ENCODE measurements at regions not wholly inside any gene's neighbourhood (a gene's known extent, or its start where the extent isn't known, plus 50 kb on each side); places are given as distances from the start of the nearest gene placed in this dataset.

DNA sequence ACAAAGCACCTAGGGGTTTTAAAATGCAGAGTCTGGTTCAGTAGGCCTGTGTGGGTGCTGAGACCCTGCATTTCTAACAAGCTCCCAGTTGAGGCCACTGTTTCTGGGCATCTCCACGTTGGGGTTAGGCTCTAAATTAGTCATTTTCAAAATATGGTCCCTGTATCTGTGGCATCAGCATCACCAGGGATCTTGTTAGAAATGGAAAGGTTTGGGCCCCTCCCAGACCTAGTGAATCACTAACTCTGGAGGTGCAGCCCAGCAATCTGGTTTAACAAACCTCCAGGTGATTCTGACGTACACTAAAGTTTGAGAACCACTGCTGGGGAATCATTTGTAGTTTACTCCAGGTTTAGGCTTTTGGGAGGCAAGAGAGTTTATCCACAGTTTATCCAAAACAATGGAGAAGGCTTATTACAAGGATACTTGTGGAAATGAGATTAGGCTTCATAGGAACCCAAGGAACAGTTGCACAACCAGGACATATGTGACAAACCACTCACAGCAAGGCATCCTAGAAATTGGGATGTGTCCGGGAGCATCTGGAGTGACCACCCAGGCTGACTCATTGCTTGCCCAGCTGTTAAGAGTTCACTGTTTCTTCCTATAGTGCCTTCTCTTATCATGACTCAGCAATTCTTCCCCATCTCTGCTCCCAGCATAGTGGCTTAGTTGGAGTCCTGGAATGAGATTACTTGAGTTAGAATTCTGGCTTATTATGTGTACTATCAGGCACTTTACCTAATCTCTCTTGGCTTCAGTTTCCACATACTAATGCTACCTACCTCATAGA lies 71.6 kb upstream of the STXBP6 start:
- Histone ChIP-seq H3K79me2 (ENCODE audit: control insufficient read depth, low read length) (no peaks in the 10 kb centered on the region), H3K9me3 (ENCODE audit: control insufficient read depth, insufficient read depth, low read length) (no peaks in the 10 kb centered on the region), H3K4me1 (ENCODE audit: control insufficient read depth, low read length) (no peaks in the 10 kb centered on the region), H3K4me2 (ENCODE audit: low read length) (no peak overlapping the region), H3K9me2 (replicated peaks; ENCODE audit: control insufficient read depth, low read length) (no peaks in the 10 kb centered on the region), H4K20me1 (ENCODE audit: control insufficient read depth, insufficient read depth, low read depth, low read length) (no peaks in the 10 kb centered on the region), H3K36me3 (ENCODE audit: control insufficient read depth, low read length) (no peaks in the 10 kb centered on the region), H3K27me3 (ENCODE audit: control insufficient read depth, low read length) (no peaks in the 10 kb centered on the region), H3K4me3 (ENCODE audit: low read length) (no peak overlapping the region), H3F3A (ENCODE audit: control insufficient read depth, insufficient read depth) (no peaks in the 10 kb centered on the region), H3K27ac (ENCODE audit: low read depth, low read length) (no peak overlapping the region)
- TF ChIP-seq, protein P1, sequence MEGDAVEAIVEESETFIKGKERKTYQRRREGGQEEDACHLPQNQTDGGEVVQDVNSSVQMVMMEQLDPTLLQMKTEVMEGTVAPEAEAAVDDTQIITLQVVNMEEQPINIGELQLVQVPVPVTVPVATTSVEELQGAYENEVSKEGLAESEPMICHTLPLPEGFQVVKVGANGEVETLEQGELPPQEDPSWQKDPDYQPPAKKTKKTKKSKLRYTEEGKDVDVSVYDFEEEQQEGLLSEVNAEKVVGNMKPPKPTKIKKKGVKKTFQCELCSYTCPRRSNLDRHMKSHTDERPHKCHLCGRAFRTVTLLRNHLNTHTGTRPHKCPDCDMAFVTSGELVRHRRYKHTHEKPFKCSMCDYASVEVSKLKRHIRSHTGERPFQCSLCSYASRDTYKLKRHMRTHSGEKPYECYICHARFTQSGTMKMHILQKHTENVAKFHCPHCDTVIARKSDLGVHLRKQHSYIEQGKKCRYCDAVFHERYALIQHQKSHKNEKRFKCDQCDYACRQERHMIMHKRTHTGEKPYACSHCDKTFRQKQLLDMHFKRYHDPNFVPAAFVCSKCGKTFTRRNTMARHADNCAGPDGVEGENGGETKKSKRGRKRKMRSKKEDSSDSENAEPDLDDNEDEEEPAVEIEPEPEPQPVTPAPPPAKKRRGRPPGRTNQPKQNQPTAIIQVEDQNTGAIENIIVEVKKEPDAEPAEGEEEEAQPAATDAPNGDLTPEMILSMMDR (IDR thresholded peaks at IDR 0.05; ENCODE audit: low read depth, low read length, poor library complexity, severe bottlenecking) = no peak
- no peak for TF ChIP-seq EZH2phosphoT487 (IDR thresholded peaks at IDR 0.05; ENCODE audit: borderline replicate concordance, low read length)

DNA sequence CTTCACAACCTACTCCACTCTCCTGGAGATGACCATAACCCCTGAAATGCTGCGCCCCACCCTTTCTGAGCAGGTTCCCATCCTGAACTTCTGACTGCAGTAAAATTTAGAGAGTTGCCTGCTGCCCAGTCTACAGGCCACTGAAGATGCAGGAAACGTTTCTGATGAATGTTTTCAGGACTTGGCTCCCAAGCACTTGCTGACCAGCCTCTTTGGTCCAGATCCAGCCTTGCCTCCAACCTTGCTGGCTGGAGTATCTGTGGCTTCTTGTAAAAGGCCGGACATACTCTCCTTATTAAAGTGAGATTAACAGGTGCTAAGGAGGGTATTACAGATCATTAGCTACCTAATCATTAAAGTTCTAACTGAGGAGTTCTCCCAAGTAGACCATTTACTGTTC lies 70.3 kb upstream of the STXBP6 start:
- no peak overlapping the region for H3K4me3 ChIP-seq (ENCODE audit: low read length)
- H3K9me3 ChIP-seq (ENCODE audit: control insufficient read depth, insufficient read depth, low read length) = no peaks in the 10 kb centered on the region
- no peaks in the 10 kb centered on the region for H4K20me1 ChIP-seq (ENCODE audit: control insufficient read depth, insufficient read depth, low read depth, low read length)
- H3K27ac ChIP-seq (ENCODE audit: low read depth, low read length) = no peak overlapping the region
- TF ChIP-seq, protein P1 (IDR thresholded peaks at IDR 0.05; ENCODE audit: low read depth, low read length, poor library complexity, severe bottlenecking) = no peak
- TF ChIP-seq EZH2phosphoT487 (IDR thresholded peaks at IDR 0.05; ENCODE audit: borderline replicate concordance, low read length) = no peak
- no peaks in the 10 kb centered on the region for H3K9me2 ChIP-seq (replicated peaks; ENCODE audit: control insufficient read depth, low read length)
- no peaks in the 10 kb centered on the region for H3K4me1 ChIP-seq (ENCODE audit: control insufficient read depth, low read length)
- H3K36me3 ChIP-seq (ENCODE audit: control insufficient read depth, low read length) = no peaks in the 10 kb centered on the region
- no peaks in the 10 kb centered on the region for H3F3A ChIP-seq (ENCODE audit: control insufficient read depth, insufficient read depth)
- H3K79me2 ChIP-seq (ENCODE audit: control insufficient read depth, low read length) = no peaks in the 10 kb centered on the region
- no peaks in the 10 kb centered on the region for H3K27me3 ChIP-seq (ENCODE audit: control insufficient read depth, low read length)
- no peak overlapping the region for H3K4me2 ChIP-seq (ENCODE audit: low read length)

DNA sequence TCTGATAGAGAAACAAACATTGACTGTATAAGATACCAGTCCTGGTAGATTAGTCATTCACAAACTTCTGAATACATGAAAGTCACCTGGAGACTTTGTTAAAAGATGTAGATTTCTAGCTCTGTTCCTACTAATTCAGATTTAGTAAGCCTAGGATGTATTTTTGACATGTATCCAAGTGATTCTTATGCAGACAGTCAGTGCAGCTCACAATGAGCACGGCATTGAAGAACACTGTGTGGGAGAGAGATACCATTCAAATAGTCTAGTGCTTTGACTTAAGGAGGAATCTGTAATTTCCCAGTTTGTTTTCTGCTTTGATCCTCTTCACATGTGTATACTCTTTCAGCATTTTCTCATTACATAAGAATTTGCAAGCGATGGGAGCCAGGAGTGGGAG lies 68.7 kb upstream of the STXBP6 start:
- Histone ChIP-seq H3F3A (ENCODE audit: control insufficient read depth, insufficient read depth) (no peaks in the 10 kb centered on the region), H3K27ac (ENCODE audit: low read depth, low read length) (no peak overlapping the region), H3K27me3 (ENCODE audit: control insufficient read depth, low read length) (no peaks in the 10 kb centered on the region), H3K36me3 (ENCODE audit: control insufficient read depth, low read length) (no peaks in the 10 kb centered on the region), H3K4me2 (ENCODE audit: low read length) (no peak overlapping the region), H3K9me2 (replicated peaks; ENCODE audit: control insufficient read depth, low read length) (no peaks in the 10 kb centered on the region), H3K79me2 (ENCODE audit: control insufficient read depth, low read length) (no peaks in the 10 kb centered on the region), H4K20me1 (ENCODE audit: control insufficient read depth, insufficient read depth, low read depth, low read length) (no peaks in the 10 kb centered on the region), H3K9me3 (ENCODE audit: control insufficient read depth, insufficient read depth, low read length) (no peaks in the 10 kb centered on the region), H3K4me3 (ENCODE audit: low read length) (no peak overlapping the region), H3K4me1 (ENCODE audit: control insufficient read depth, low read length) (no peaks in the 10 kb centered on the region)
- TF ChIP-seq EZH2phosphoT487 (IDR thresholded peaks at IDR 0.05; ENCODE audit: borderline replicate concordance, low read length) = no peak
- TF ChIP-seq, protein P1 (IDR thresholded peaks at IDR 0.05; ENCODE audit: low read depth, low read length, poor library complexity, severe bottlenecking) = no peak
